GM18867 (cell line): ENCODE measurements at regions not wholly inside any gene's neighbourhood (a gene's known extent, or its start where the extent isn't known, plus 50 kb on each side); places are given as distances from the start of the nearest gene placed in this dataset.

Source experiments
- ATAC-seq: cut with Tn5 transposase; IDR thresholded peaks from one replicate; pipeline ENCODE4 v1.9.1; 2021; ENCODE audit warnings: mild to moderate bottlenecking, moderate library complexity; ENCODE audit not compliant: unreplicated experiment

- ATAC-seq, result no peak
These were observed 115.6 kb downstream of the IRS2 start for GRCh38 chr13:109670776-109671175.

GRCh38 chr13:109669956-109670355 lies 116.4 kb downstream of the IRS2 start:
- no peak for ATAC-seq

GRCh38 chr13:109669234-109669612 lies 117.2 kb downstream of the IRS2 start:
- ATAC-seq, result no peak

- ATAC-seq, result no peak
These were observed 117.8 kb downstream of the IRS2 start for GRCh38 chr13:109668433-109669233.

- no peak for ATAC-seq
These were observed 118.5 kb downstream of the IRS2 start for GRCh38 chr13:109667807-109668291.

GRCh38 chr13:109667056-109667455 lies 119.3 kb downstream of the IRS2 start:
- ATAC-seq, result no peak

- ATAC-seq, result no peak
These were observed 119.7 kb downstream of the IRS2 start for GRCh38 chr13:109666656-109667055.

GRCh38 chr13:109665781-109666249 lies 120.6 kb downstream of the IRS2 start:
- no peak for ATAC-seq

GRCh38 chr13:109665240-109665639 lies 121.1 kb downstream of the IRS2 start:
- ATAC-seq, result no peak

- ATAC-seq, result no peak
These were observed 129.0 kb downstream of the IRS2 start for GRCh38 chr13:109657395-109657794.

GRCh38 chr13:109656206-109656605 lies 130.2 kb downstream of the IRS2 start:
- ATAC-seq, result no peak

GRCh38 chr13:109655611-109656010 lies 130.8 kb downstream of the IRS2 start:
- no peak for ATAC-seq

- ATAC-seq, result no peak
These were observed 131.2 kb downstream of the IRS2 start for GRCh38 chr13:109655206-109655600.

GRCh38 chr13:109654341-109655205 lies 131.8 kb downstream of the IRS2 start:
- ATAC-seq, result no peak

- no peak for ATAC-seq
These were observed 133.9 kb downstream of the IRS2 start for GRCh38 chr13:109652531-109652930.

GRCh38 chr13:109651854-109652253 lies 134.5 kb downstream of the IRS2 start:
- ATAC-seq, result no peak

- no peak for ATAC-seq
These were observed 135.1 kb downstream of the IRS2 start for GRCh38 chr13:109651311-109651710.

GRCh38 chr13:109650861-109651260 lies 135.5 kb downstream of the IRS2 start:
- no peak for ATAC-seq

- no peak for ATAC-seq
These were observed 136.7 kb downstream of the IRS2 start for GRCh38 chr13:109649713-109650112.

- no peak for ATAC-seq
These were observed 138.7 kb downstream of the IRS2 start for GRCh38 chr13:109647699-109648098.

- ATAC-seq, result no peak
These were observed 139.3 kb downstream of the IRS2 start for GRCh38 chr13:109647053-109647452.

GRCh38 chr13:109646423-109646822 lies 140.0 kb downstream of the IRS2 start:
- peak; percentile 71 for ATAC-seq
